SH-SY5Y (cell line): ENCODE measurements at regions not wholly inside any gene's neighbourhood (a gene's known extent, or its start where the extent isn't known, plus 50 kb on each side); places are given as distances from the start of the nearest gene placed in this dataset.

ENCODE experiments used
- GATA2 ChIP-seq: IDR thresholded peaks from 2 replicates; pipeline ENCODE4 v1.6.1; 2011; ENCODE audit warnings: mild to moderate bottlenecking, low read depth, low read length
- GATA3 ChIP-seq: IDR thresholded peaks from 2 replicates; pipeline ENCODE4 v1.6.1; 2011; ENCODE audit warnings: low read depth, mild to moderate bottlenecking, low read length, moderate library complexity

DNA sequence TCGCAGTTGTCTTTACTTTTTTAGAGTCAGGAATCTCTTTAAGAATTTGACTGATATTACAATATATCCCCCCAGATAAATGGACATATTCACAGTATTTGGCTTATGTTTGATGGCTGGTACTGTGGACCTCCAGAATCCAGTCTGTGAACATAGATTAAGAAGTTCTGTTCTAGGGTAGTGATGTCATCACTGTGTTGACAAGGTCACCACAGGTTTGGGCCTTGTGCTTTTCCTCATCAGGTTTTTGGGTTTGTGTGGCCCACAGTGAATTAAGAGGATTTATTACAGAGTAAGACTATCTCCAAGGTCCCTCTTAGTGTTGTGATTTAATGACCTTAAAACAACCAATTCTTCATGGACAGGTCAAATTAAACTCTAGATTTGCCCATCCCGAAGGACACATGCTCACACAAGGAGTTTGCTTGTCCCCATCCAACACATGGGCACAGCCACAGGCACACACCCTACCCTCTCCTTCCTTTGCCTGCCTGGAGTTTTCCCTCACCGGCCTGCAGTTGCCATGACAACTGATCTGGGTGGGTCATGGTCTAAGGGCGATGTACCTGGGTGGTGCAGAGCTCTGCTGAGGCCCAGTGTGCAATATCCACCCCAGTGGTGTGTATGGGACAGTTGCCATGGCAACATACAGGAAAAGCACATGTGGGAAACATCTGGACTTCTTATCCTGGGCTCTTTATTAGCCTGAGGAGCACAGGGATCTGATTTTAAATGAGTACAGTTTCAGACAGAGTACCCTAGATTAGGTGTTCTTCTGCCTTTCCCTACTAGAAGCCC, 98.6 kb downstream of the NAV1 start:
- no peak for TF ChIP-seq GATA3
- TF ChIP-seq GATA2 = no peak

DNA sequence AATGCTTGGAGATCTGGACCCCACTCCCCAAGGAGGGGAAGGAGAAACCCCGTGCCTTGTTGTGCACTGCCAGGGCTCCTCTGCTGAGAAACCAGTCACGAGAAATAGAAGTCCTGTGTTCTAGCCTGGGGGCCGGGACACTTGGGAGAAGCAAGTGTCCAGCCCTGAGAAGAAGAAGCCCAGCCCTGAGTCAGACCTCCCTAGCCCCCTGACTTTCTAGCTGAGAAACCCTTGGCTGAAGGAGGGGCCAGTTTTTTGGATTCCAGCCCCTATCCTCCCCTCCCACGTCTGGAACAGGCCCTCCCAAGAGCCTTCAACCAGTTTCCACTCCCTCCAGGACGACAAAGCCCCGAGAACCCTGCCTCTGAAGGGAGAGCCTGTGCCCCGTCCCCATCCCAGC, 100.5 kb downstream of the NAV1 start:
- TF ChIP-seq GATA3 (no peak), GATA2 (no peak)

DNA sequence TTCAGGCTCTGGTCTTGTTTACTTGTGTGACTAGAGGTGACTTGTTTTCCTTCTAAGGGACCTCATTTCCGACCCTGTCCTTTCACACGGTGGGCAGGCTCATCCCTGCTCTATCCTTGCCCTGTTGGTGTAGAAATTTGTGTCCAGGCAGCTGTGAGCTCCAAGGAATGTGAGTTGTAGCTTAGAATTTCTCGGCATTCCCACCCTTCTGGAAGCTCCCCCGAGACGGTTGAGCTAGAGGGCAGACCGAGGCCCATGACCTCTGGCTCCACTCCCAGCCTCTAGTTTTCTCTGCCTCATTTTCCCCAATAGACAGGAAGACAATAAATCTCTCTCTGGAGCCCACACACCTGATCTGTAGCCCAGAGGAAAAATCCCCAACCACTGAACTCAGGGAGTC, 100.9 kb downstream of the NAV1 start:
- TF ChIP-seq GATA3 (no peak), GATA2 (no peak)

DNA sequence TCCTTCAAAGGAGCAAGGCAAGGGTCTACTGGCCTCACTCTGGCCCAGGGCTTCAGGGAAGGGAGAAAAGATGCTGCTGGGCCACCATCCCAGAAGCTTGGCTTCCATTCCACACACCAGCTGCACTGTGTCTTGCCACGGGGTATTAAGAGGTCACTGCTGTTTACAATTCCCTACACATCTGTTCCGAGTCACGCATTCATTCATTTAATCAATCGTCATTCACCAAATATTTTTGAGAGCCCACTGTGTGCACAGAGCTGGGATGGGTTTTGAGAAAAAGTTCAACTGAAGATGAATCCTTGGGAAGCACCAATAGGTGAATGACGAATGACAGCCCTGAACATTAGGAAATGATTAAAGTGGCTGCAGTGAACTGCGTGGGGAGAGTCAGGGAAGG, 101.7 kb downstream of the NAV1 start:
- no peak for TF ChIP-seq GATA3
- TF ChIP-seq GATA2 = no peak

DNA sequence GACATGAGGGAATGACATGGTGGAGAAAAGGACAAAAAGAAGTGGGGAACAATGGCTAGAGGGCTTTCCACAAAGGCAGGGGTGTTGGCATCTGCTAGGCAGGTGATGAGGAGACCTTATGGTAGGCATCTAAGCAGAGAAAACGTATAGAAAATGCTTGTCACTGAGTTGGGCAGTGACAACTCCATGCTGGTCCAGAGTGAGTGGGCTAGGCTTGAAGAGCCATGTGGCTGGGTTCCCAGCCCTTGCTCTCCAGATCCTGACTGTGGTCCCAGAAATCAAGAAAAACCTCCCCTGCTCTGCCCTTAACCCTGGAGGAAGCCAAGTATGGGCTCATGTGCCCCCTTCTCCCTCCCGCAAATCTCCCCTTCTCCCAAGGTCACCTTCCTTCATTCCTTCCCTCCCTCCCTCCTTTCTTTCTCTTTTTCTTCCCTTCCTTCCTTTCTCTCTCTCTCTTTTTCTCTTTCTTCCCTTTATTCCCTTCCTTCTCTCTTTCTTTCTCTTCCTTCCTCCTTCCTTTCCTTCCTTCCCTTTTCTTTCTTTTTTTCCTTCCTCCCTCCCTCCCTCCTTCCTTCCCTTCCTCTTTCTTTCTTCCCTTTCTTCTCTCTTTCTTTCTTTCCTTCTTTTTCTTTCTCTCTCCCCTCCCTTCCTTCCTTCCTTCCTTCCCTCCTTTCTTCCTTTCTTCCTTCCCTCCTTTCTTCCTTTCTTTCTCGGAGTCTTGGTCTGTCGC, 102.8 kb downstream of the NAV1 start:
- TF ChIP-seq GATA2 (no peak), GATA3 (no peak)

DNA sequence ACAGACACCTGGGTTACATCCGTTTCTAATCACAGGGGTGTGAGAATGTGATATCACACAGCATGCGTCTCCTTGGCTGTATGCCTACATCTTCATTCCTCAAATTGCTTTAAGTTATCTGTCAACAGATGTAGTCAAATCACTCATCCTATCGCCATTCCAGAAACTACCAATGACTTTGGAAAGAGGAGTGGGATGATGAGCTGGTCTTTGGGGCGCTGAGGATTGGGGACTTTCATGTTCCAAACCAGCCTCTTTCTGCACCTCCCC, 104.8 kb downstream of the NAV1 start:
- TF ChIP-seq GATA3 = no peak
- no peak for TF ChIP-seq GATA2

DNA sequence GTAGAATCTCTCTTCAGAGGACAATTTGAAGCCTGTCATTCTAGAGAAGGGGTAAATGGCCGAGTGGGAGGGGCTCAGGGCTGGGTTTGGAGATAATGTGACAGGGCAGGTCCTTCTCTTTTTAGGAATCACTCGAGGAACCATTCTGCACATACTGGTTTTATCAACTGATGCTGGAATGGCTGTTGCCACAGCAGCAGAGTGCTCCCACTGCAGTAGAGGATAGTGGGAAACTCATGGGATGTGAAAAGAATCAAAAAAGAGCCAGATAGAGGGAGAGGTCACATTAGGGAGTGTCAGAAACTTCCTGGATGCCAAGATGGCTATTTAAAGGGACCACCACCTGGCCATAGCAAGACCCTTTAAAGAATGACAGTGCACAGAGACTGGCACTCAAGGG, 105.3 kb downstream of the NAV1 start:
- TF ChIP-seq GATA3 = no peak
- TF ChIP-seq GATA2 = no peak

DNA sequence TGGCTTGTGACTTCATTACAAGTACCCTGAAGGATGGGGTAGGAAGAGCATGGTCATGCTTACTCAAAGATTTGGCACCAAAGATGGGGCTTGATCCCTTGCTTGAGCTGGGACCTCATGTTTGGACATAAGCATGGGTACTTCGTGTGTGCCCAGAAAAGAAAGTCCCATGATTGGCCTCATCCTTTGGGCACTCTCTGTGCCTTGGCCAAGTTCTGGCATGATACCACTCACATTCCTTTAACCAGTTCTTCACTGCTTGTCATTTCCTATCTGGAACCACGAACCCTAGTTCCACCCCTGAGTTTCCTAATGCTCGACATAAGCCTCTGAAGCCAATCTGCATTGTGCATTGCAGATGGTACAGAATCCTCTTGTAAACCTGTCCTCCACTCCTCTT, 107.0 kb downstream of the NAV1 start:
- TF ChIP-seq GATA3 (no peak), GATA2 (no peak)

DNA sequence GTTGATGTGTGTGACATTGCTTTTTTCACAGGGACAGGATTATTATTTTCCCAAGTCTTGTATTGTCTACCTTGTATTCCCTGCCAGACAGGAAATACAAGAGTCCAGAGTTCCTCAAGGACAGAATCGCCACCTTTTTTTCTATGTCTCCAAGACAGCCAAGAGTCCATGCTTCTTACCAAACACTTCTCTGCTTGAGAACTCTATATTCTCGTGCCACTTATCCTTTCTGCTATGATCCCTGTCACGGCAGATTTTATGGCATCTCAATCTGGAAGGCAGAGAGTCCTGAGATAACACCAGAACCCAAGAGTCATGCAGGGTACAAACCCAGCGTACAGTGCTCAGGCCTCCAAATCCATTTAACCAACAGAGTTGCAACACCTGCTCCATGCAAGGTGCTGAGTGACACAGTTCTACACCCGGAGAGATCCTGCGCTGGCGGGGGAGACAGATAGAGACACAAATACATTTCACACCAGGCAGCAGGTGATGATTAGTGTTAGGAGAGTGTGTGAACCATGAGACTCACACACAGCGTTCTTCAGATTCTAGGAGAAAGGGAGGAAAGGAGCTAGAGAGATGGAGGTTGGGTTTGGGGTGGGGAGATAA, 107.6 kb downstream of the NAV1 start:
- TF ChIP-seq GATA2 (no peak), GATA3 (no peak)

DNA sequence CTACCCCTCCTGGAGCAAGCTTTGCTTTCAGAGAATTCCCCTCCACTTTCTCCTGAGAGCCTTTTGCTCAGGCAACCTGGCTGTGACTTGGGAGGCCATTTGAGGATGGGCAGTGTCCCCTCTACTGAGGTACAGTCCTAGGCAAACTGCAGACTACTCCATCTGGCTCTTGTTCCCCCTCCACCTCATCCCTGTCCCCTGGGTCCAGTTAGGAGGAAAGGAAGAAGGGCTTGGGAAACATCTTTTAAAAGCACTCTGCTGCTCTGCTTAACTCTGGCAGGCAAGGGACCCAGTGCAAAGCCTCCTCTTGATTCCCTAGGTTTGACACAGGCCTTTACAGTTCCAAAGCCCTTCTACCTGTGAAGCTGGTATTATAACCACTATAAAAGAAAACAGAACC, 108.2 kb downstream of the NAV1 start:
- TF ChIP-seq GATA3 (no peak), GATA2 (no peak)

DNA sequence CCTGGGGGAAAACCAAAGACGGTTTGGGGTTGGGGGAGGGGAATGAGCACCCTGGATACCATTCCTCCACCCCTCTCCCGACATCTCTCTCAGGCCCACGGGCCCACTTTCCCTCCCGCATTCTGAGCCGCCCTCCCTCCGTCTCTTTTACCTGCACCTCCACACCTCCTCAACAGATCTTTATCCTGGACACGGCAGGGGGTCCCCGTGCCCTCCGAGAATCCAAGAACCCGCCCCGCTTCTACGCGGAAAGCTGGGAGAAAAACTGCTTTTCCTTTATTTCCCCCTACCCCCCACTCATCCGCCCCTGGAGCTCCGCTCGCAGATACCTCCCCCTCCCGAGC, 108.8 kb downstream of the NAV1 start:
- no peak for TF ChIP-seq GATA3
- TF ChIP-seq GATA2 = no peak

DNA sequence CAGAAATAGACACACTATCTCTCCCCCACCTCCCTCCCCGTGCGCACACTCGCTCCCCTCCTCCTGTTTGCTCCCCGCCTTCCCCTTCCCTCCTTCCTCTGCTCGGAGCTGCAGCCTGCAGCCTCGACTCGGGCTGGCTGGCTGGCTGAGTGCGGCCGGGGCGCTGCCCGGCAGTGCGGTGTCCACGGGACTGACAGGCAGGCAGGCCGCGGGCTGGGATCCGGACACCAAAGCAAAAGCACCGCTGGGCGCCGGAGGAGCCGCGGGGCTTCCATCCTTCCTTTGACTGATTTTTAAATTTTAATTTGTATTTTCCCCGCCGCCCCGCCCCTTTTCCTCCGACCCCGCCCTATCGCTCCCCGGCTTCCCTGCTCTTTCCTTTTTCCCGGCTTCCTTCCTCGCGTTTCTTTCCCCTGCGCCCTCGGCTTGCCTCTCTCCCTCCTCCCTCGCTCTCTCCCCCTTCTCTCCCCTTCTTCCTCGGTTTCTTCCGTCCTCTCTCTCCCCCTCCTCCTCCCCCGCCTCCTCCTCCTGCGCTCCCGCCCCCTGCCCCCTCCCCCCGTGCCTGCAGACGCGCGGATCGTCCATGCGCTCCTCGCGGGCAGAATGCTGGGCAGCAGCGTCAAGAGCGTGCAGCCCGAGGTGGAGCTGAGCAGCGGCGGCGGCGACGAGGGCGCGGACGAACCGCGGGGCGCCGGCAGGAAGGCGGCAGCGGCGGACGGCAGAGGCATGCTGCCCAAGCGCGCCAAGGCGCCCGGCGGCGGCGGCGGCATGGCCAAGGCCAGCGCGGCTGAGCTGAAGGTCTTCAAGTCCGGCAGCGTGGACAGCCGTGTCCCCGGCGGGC, 109.4 kb downstream of the NAV1 start:
- TF ChIP-seq GATA3 = no peak
- TF ChIP-seq GATA2 = no peak

DNA sequence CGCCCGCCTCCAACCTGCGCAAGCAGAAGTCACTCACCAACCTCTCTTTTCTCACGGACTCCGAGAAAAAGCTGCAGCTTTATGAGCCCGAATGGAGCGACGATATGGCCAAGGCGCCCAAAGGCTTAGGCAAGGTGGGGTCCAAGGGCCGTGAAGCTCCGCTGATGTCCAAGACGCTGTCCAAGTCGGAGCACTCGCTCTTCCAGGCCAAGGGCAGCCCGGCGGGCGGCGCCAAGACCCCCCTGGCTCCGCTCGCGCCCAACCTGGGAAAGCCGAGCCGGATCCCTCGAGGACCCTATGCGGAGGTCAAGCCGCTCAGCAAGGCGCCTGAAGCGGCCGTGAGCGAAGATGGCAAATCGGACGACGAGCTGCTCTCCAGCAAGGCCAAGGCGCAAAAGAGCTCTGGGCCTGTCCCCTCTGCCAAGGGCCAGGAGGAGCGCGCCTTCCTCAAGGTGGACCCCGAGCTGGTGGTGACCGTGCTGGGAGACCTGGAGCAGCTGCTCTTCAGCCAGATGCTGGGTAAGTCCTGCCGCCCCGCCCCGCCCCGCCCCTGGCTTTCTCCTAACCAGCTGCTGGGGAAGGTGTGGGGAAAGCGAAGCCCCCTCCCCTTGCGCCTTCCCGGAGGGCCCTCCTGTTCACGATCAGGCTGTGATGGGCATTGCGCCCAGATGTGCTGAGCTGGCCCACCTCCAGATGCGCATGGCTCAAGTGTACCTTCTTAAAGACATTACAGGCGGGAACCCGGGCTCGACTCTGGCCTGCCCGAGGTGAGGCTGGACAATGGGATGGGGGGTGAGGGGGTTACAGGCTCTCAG, 110.2 kb downstream of the NAV1 start:
- TF ChIP-seq GATA2 = no peak
- no peak for TF ChIP-seq GATA3
